DMS79 treated with DMSO at 0.1 percent for 48 hours (cell line): ENCODE measurements at regions not wholly inside any gene's neighbourhood (a gene's known extent, or its start where the extent isn't known, plus 50 kb on each side); places are given as distances from the start of the nearest gene placed in this dataset.

ENCODE experiments used
- DNase-seq: peaks from one replicate; lab custom pipeline; 2025; lab: John Stamatoyannopoulos, UW

GRCh38 chr1:17877316-17877715, 122.2 kb downstream of the ACTL8 start:
- DNase-seq: peak; percentile 33

GRCh38 chr1:17877896-17878295, 122.8 kb downstream of the ACTL8 start:
- no peak for DNase-seq

GRCh38 chr1:17878837-17879236, 123.7 kb downstream of the ACTL8 start:
- DNase-seq: no peak

GRCh38 chr1:17880449-17880848, 125.3 kb downstream of the ACTL8 start:
- DNase-seq: no peak

- DNase-seq: no peak
Observed at GRCh38 chr1:17881761-17882160, 126.6 kb downstream of the ACTL8 start.

- no peak for DNase-seq
Observed at GRCh38 chr1:17883136-17883535, 128.0 kb downstream of the ACTL8 start.

- DNase-seq: no peak
Observed at GRCh38 chr1:17883662-17884395, 128.7 kb downstream of the ACTL8 start.

- no peak for DNase-seq
Observed at GRCh38 chr1:17885663-17886320, 130.7 kb downstream of the ACTL8 start.

GRCh38 chr1:17886386-17886785, 131.3 kb downstream of the ACTL8 start:
- no peak for DNase-seq

- no peak for DNase-seq
Observed at GRCh38 chr1:17886838-17887441, 131.8 kb downstream of the ACTL8 start.

- DNase-seq: peak; percentile 86
Observed at GRCh38 chr1:17887661-17888371, 132.7 kb downstream of the ACTL8 start.

GRCh38 chr1:17890056-17890814, 135.1 kb downstream of the ACTL8 start:
- peak; percentile 25 for DNase-seq

GRCh38 chr1:17890815-17891191, 135.7 kb downstream of the ACTL8 start:
- DNase-seq: no peak

GRCh38 chr1:17891205-17892110, 136.3 kb downstream of the ACTL8 start:
- no peak for DNase-seq

GRCh38 chr1:17892225-17892624, 137.1 kb downstream of the ACTL8 start:
- peak; percentile 89 for DNase-seq

- DNase-seq: no peak
Observed at GRCh38 chr1:17892851-17893250, 137.7 kb downstream of the ACTL8 start.

- peak; percentile 41 for DNase-seq
Observed at GRCh38 chr1:17893891-17894631, 138.9 kb downstream of the ACTL8 start.

- no peak for DNase-seq
Observed at GRCh38 chr1:17895401-17895800, 140.3 kb downstream of the ACTL8 start.

GRCh38 chr1:17895986-17896385, 140.9 kb downstream of the ACTL8 start:
- DNase-seq: no peak

- peak; percentile 100 for DNase-seq
Observed at GRCh38 chr1:17903386-17903785, 148.3 kb downstream of the ACTL8 start.
